Skeletal muscle satellite cell (primary cell): ENCODE measurements at regions not wholly inside any gene's neighbourhood (a gene's known extent, or its start where the extent isn't known, plus 50 kb on each side); places are given as distances from the start of the nearest gene placed in this dataset.
"Not testable (repeated sequence)": the region's sequence is repeated elsewhere in the genome, so short reads cannot be mapped to it uniquely, and the experiment has no call there.

Experiments used
- H3K27me3 ChIP-seq: 2 replicates; pipeline ENCODE4 v1.7.0; 2013; ENCODE audit warnings: low read length; ENCODE audit not compliant: control insufficient read depth, insufficient read depth
- H3K36me3 ChIP-seq: 2 replicates; pipeline ENCODE4 v1.7.0; 2013; ENCODE audit warnings: mild to moderate bottlenecking, control low read depth, low read length; ENCODE audit not compliant: insufficient read depth
- H3K4me1 ChIP-seq: 2 replicates; pipeline ENCODE4 v1.7.0; 2013; ENCODE audit warnings: low read length; ENCODE audit not compliant: control insufficient read depth, insufficient read depth
- H3K4me2 ChIP-seq: 2 replicates; pipeline ENCODE4 v1.7.0; 2013; ENCODE audit warnings: mild to moderate bottlenecking, low read length
- H3K4me3 ChIP-seq: 2 replicates; pipeline ENCODE4 v1.7.0; 2013; ENCODE audit warnings: low read length
- H3K9ac ChIP-seq: 2 replicates; pipeline ENCODE4 v1.7.0; 2013; ENCODE audit warnings: mild to moderate bottlenecking, low read depth, low read length, moderate library complexity
- H3K9me3 ChIP-seq: replicated peaks from 2 replicates; pipeline ENCODE4 v1.7.0; 2013; ENCODE audit warnings: mild to moderate bottlenecking, control low read depth, low read length

- Histone ChIP-seq H3K9ac (no peak overlapping the region), H3K4me1 (no peaks in the 10 kb centered on the region)
Observed at GRCh38 chr18:46179306-46179705, 75.1 kb downstream of the HAUS1 start.

GRCh38 chr18:46182633-46183358 lies 78.6 kb downstream of the HAUS1 start:
- no peaks in the 10 kb centered on the region for H3K27me3 ChIP-seq
- no peaks in the 10 kb centered on the region for H3K36me3 ChIP-seq
- H3K9me3 ChIP-seq: no peaks in the 10 kb centered on the region
- no peak overlapping the region for H3K4me3 ChIP-seq
- no peak overlapping the region for H3K4me2 ChIP-seq
- no peak overlapping the region for H3K9ac ChIP-seq
- H3K4me1 ChIP-seq: no peaks in the 10 kb centered on the region

More at GRCh38 chr18:46179306-46179705, 75.1 kb downstream of the HAUS1 start:
- no peak overlapping the region for H3K4me3 ChIP-seq
- no peak overlapping the region for H3K4me2 ChIP-seq
- H3K36me3 ChIP-seq: no peaks in the 10 kb centered on the region
- no peaks in the 10 kb centered on the region for H3K27me3 ChIP-seq
- H3K9me3 ChIP-seq: no peaks in the 10 kb centered on the region

DNA sequence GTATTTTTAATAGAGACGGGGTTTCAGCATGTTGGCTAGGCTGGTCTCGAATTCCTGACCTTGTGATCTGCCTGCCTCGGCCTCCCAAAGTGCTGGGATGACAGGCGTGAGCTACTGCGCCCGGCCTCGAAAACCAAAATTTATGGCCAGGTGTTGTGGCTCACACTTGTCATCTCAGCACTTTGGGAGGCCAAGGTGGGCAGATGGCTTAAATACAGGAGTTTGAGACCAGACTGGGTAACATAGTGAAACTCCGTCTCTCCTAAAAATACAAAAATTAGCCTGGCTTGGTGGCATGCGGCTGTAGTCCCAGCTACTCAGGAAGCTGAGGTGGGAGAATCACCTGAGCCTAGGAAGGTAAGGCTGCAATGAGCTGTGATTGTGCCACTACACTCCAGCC lies 80.1 kb downstream of the HAUS1 start:
- not testable (repeated sequence) for H3K27me3 ChIP-seq, H3K4me2 ChIP-seq, H3K4me3 ChIP-seq, H3K9ac ChIP-seq, H3K4me1 ChIP-seq, H3K36me3 ChIP-seq, H3K9me3 ChIP-seq

- Histone ChIP-seq H3K27me3 (no peaks in the 10 kb centered on the region), H3K36me3 (no peaks in the 10 kb centered on the region), H3K9ac (no peak overlapping the region), H3K4me2 (no peak overlapping the region), H3K4me1 (no peaks in the 10 kb centered on the region), H3K4me3 (no peak overlapping the region), H3K9me3 (no peaks in the 10 kb centered on the region)
Observed at GRCh38 chr18:46184727-46185126, 80.5 kb downstream of the HAUS1 start.

DNA sequence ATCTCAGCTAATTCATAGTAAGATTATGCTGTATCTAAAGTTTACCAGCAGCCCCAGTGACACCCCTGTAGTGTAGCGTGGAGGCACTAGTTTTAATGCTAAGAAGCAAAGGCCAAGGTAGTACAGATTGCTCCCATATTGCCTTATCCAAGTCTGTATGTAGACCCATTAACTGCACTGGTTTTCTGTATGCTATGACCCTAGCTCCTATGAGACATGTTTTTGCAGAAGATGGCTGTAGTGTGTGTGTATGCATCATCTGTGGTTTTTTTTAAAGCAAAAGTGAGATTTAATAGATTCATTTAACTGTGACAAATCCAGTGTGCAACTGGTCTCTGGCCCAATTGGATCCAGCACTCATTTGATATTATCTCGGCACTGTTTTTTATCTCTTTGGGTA lies 86.5 kb downstream of the HAUS1 start:
- no peaks in the 10 kb centered on the region for H3K36me3 ChIP-seq
- H3K9me3 ChIP-seq: no peaks in the 10 kb centered on the region

DNA sequence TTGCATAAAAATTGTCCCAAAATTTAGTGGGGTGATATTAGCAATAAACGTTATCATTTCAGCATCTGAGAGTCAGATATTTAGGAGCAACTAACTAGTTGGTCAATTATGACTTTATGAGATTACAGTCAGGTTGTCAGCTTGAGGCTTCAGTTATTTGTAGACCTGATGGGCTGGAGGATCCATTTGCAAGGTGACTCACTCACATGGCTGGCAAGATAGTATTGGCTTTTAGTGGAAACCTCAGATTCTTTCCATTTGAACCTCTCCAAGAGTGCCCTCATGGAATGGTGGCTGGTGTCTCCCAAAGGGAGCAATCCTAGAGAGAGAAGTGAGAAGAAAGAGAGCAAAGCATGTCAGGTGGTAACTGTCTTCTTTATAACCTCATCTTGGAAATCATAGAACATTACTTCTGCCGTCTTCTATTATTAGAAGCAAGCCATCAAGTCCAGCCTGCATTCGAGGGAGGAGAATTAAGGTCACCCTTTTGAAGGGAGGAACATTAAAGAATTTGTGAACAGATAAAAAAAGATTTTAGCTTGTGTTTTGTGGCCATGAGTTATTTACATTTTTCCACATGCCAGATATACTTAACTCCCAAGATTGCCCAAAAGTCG lies 92.5 kb downstream of the HAUS1 start:
- no peaks in the 10 kb centered on the region for H3K36me3 ChIP-seq
- H3K4me2 ChIP-seq: no peak overlapping the region
- H3K4me1 ChIP-seq: peaks cover 12% of the 10 kb centered on the region
- no peaks in the 10 kb centered on the region for H3K9me3 ChIP-seq
- no peaks in the 10 kb centered on the region for H3K27me3 ChIP-seq
- no peak overlapping the region for H3K4me3 ChIP-seq
- H3K9ac ChIP-seq: no peak overlapping the region

More for the DNA sequence above, 86.5 kb downstream of the HAUS1 start:
- Histone ChIP-seq H3K4me2 (no peak overlapping the region), H3K27me3 (no peaks in the 10 kb centered on the region), H3K4me1 (no peaks in the 10 kb centered on the region), H3K4me3 (no peak overlapping the region), H3K9ac (no peak overlapping the region)

GRCh38 chr18:46199515-46200147 lies 95.4 kb downstream of the HAUS1 start:
- Histone ChIP-seq H3K4me3 (no peak overlapping the region), H3K9ac (no peak overlapping the region), H3K4me2 (no peak overlapping the region), H3K27me3 (no peaks in the 10 kb centered on the region), H3K9me3 (no peaks in the 10 kb centered on the region), H3K36me3 (no peaks in the 10 kb centered on the region), H3K4me1 (peaks cover 12% of the 10 kb centered on the region)

DNA sequence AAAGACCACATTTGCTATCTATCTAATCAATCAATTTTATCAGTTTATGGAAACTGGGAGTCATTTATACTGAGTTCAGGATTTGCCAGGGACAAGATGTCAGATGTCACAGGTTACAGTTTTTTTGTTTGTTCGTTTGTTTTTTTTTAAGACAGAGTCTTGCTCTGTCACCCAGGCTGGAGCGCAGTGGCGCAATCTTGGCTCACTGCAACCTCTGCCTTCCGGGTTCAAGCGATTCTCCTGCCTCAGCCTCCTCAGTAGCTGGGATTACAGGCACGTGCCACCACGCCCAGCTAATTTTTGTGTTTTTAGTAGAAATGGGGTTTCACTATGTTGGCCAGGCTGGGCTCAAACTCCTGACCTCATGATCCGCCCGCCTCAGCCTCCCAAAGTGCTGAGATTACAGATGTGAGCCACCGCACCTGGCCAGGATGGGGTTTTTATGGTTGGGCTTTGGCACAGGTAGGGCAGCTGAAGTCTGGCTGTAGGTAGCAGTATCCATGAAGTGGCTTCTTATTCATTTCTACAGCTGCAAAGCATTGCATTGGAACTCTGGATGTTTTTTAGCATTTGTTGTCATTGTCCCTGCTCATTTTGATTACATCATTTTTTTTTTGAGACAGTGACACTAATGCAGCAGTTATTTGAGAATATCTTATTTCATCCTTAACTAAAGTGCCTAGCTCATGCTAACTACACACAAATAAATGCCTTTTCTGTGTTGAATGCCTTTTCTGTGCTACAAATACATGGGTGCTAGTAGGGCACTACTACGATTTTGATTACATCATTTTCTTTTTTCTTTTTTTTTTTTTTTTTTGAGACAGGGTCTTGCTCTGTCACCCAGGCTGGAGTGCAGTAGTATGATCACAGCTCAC lies 96.2 kb downstream of the HAUS1 start:
- not testable (repeated sequence) for H3K9ac ChIP-seq, H3K4me2 ChIP-seq, H3K36me3 ChIP-seq, H3K4me3 ChIP-seq, H3K9me3 ChIP-seq, H3K27me3 ChIP-seq
- peaks cover 12% of the 10 kb centered on the region for H3K4me1 ChIP-seq

DNA sequence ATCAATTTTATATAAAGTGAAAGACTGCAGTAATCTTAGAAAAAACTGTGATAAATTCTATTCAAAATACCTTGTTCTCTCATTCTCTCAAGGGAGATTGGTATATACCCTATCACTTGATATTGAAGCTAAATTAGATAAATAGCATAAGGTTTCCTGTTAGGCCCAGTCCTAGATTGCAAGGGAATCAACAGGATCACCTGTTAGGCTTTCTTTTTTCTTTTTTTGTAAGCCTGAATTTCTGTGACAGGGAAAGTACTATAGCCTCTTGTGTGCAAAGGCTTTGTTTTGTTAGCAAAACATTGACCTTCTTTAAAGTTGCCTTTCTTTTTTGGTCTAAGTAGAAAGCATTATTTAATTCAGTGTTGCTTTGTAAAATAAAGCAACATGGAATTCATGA lies 100.0 kb downstream of the HAUS1 start:
- Histone ChIP-seq H3K9me3 (no peaks in the 10 kb centered on the region), H3K9ac (no peak overlapping the region), H3K4me3 (no peak overlapping the region), H3K4me2 (no peak overlapping the region), H3K4me1 (peaks cover 12% of the 10 kb centered on the region), H3K36me3 (no peaks in the 10 kb centered on the region), H3K27me3 (no peaks in the 10 kb centered on the region)

DNA sequence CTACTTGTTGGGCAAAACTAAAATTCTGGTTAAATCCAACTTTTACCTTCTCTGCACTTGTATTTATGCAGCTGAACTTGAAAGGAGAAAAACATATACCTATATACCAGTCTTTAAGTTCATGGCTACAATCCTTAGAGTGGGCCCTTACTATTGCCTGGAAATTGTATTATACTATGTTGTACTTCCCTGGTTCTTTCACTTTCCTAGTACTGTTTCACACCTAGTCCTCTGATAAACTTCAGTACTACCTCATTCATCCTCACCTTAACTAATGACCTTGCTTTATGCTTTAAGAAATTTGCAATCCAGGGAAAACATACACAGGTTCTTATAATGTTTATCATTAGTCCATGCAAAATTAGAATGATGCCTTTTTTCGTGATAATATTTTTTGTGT lies 103.8 kb downstream of the HAUS1 start:
- no peaks in the 10 kb centered on the region for H3K9me3 ChIP-seq
- no peak overlapping the region for H3K4me2 ChIP-seq
- H3K36me3 ChIP-seq: no peaks in the 10 kb centered on the region
- H3K9ac ChIP-seq: no peak overlapping the region
- no peak overlapping the region for H3K4me3 ChIP-seq
- no peaks in the 10 kb centered on the region for H3K27me3 ChIP-seq
- H3K4me1 ChIP-seq: peaks cover 11% of the 10 kb centered on the region

GRCh38 chr18:46209161-46209560 lies 105.0 kb downstream of the HAUS1 start:
- no peak overlapping the region for H3K9ac ChIP-seq
- no peak overlapping the region for H3K4me2 ChIP-seq
- no peaks in the 10 kb centered on the region for H3K36me3 ChIP-seq
- H3K4me3 ChIP-seq: no peak overlapping the region
- H3K9me3 ChIP-seq: no peaks in the 10 kb centered on the region
- no peaks in the 10 kb centered on the region for H3K27me3 ChIP-seq
- peaks cover 11% of the 10 kb centered on the region for H3K4me1 ChIP-seq
